Loucy (cell line): ENCODE measurements at regions not wholly inside any gene's neighbourhood (a gene's known extent, or its start where the extent isn't known, plus 50 kb on each side); places are given as distances from the start of the nearest gene placed in this dataset.
"Not testable (repeated sequence)": the region's sequence is repeated elsewhere in the genome, so short reads cannot be mapped to it uniquely, and the experiment has no call there.

Source experiments
- H2AFZ ChIP-seq: fragments of 200-600 bp; sonication (generic); 2 replicates; pipeline ENCODE4 v1.6.0; 2016; ENCODE audit warnings: antibody characterized with exemption, mild to moderate bottlenecking, low read length, moderate library complexity
- H3F3A ChIP-seq: fragments of 200-600 bp; 2 replicates; pipeline ENCODE4 v1.6.0; 2016; ENCODE audit warnings: antibody characterized with exemption, low read depth, mild to moderate bottlenecking
- H3K27me3 ChIP-seq: fragments of 200-600 bp; sonication (generic); 2 replicates; pipeline ENCODE4 v1.6.1; 2014; ENCODE audit warnings: low read length, mild to moderate bottlenecking; ENCODE audit not compliant: insufficient read depth, poor library complexity, severe bottlenecking
- H3K36me3 ChIP-seq: fragments of 200-600 bp; sonication (generic); 2 replicates; pipeline ENCODE4 v1.6.1; 2016; ENCODE audit warnings: low read length; ENCODE audit not compliant: insufficient read depth
- H3K4me1 ChIP-seq: fragments of 200-600 bp; sonication (generic); 2 replicates; pipeline ENCODE4 v1.5.1; 2014; ENCODE audit warnings: low read length, mild to moderate bottlenecking; ENCODE audit not compliant: insufficient read depth, poor library complexity, severe bottlenecking
- H3K4me2 ChIP-seq: fragments of 200-600 bp; sonication (generic); 2 replicates; pipeline ENCODE4 v1.6.0; 2014; ENCODE audit warnings: antibody characterized with exemption, low read length, low read depth, mild to moderate bottlenecking; ENCODE audit not compliant: poor library complexity, severe bottlenecking
- H3K4me3 ChIP-seq: fragments of 200-600 bp; sonication (generic); 2 replicates; pipeline ENCODE4 v1.5.1; 2014; ENCODE audit warnings: low read length, mild to moderate bottlenecking, mixed read lengths; ENCODE audit not compliant: poor library complexity, severe bottlenecking
- H3K79me2 ChIP-seq: fragments of 200-600 bp; sonication (generic); 2 replicates; pipeline ENCODE4 v1.6.1; 2014; ENCODE audit warnings: low read length; ENCODE audit not compliant: insufficient read depth
- H3K9ac ChIP-seq: fragments of 200-600 bp; sonication (generic); 2 replicates; pipeline ENCODE4 v1.6.0; 2014; ENCODE audit warnings: mild to moderate bottlenecking, low read depth, low read length, moderate library complexity; ENCODE audit not compliant: poor library complexity, severe bottlenecking
- H3K9me2 ChIP-seq: fragments of 200-600 bp; sonication (generic); replicated peaks from 2 replicates; pipeline ENCODE4 v1.6.1; 2016; ENCODE audit warnings: low read depth, low read length, mixed read lengths
- H3K9me3 ChIP-seq: fragments of 200-600 bp; sonication (generic); 2 replicates; pipeline ENCODE4 v1.6.1; 2014; ENCODE audit warnings: mild to moderate bottlenecking, antibody characterized with exemption, low read length, low read depth; ENCODE audit not compliant: insufficient read depth
- H4K20me1 ChIP-seq: fragments of 200-600 bp; sonication (generic); 2 replicates; pipeline ENCODE4 v1.6.0; 2014; ENCODE audit warnings: antibody characterized with exemption, low read length, mild to moderate bottlenecking; ENCODE audit not compliant: insufficient read depth, poor library complexity, severe bottlenecking
- EZH2phosphoT487 ChIP-seq: fragments of 200-600 bp; IDR thresholded peaks from 2 replicates; pipeline ENCODE4 v1.6.1; 2018; ENCODE audit warnings: antibody characterized with exemption, mild to moderate bottlenecking, moderate library complexity, borderline replicate concordance
- TF ChIP-seq, protein P1 (sequence below): fragments of 200-600 bp; sonication (generic); conservative IDR thresholded peaks from 2 replicates; pipeline ENCODE4 v1.5.1; 2014; ENCODE audit warnings: mild to moderate bottlenecking, antibody characterized with exemption, low read length

DNA sequence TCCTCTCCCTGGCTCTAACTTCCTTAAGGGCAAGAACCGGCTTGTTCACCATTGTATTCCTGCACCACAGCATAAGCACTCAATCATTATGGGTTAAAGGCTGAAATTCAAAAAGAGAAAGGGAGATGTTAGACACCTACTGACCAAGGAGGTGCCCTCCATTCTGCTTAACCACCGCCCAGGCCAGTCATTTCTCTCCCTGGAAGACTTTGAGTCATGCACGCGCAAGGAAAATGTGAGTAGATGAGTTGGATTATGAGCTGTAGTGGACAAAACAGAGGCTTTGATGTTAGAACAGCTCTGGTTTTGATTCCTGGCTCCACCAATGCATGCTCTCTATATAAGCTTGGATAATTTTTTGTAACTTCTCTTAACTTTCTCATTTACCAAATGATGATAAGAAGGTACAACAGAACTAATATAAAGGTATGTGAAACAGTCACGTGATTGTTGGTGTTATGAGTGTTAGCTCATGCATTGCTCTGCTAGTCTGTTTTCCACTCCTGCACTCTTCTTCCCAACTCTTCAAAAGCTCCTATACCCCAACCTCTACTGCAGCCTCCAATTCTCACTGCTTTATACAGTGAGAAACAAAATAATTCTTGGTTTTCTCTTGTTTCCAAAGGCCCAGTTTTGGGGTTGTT is 148.4 kb upstream of the ATP11B start:
- H3K4me2 ChIP-seq, result no peak overlapping the region
- H3K9me3 ChIP-seq, result no peaks in the 10 kb centered on the region
- no peaks in the 10 kb centered on the region for H3K9me2 ChIP-seq
- no peaks in the 10 kb centered on the region for H3K4me1 ChIP-seq
- no peaks in the 10 kb centered on the region for H3F3A ChIP-seq
- H3K36me3 ChIP-seq, result no peaks in the 10 kb centered on the region
- no peak overlapping the region for H2AFZ ChIP-seq
- H3K9ac ChIP-seq, result no peak overlapping the region
- no peaks in the 10 kb centered on the region for H4K20me1 ChIP-seq
- H3K4me3 ChIP-seq, result no peak overlapping the region
- no peak for TF ChIP-seq EZH2phosphoT487
- TF ChIP-seq, protein P1, sequence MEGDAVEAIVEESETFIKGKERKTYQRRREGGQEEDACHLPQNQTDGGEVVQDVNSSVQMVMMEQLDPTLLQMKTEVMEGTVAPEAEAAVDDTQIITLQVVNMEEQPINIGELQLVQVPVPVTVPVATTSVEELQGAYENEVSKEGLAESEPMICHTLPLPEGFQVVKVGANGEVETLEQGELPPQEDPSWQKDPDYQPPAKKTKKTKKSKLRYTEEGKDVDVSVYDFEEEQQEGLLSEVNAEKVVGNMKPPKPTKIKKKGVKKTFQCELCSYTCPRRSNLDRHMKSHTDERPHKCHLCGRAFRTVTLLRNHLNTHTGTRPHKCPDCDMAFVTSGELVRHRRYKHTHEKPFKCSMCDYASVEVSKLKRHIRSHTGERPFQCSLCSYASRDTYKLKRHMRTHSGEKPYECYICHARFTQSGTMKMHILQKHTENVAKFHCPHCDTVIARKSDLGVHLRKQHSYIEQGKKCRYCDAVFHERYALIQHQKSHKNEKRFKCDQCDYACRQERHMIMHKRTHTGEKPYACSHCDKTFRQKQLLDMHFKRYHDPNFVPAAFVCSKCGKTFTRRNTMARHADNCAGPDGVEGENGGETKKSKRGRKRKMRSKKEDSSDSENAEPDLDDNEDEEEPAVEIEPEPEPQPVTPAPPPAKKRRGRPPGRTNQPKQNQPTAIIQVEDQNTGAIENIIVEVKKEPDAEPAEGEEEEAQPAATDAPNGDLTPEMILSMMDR, result no peak
- no peaks in the 10 kb centered on the region for H3K27me3 ChIP-seq
- H3K79me2 ChIP-seq, result no peaks in the 10 kb centered on the region

DNA sequence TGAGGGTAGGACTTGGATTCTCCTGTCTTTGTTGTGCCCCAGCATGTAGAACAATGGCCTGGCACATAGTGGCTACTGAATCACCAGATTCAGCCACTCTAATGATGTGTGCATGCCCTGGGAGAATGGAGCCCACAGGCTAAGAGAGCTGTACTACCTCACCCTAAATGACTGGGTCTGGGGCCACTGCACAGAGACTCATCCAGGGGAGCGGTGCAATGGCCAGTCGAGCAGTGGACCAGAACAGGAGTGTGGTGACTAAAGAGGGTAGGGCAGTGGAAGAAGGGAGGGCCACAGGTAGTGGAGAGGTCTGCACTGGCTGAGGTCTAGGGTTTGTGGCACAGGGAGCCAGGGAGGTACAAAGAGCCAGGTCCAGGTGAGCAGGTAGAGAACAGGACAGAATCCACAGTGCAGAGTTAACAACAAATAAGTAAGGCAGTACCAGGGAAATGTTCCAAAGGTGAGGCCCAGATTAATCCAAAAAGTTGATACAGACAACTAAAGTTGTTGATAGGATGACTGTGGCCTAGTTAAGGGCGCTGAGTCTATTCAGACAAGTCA is 142.7 kb upstream of the ATP11B start:
- Histone ChIP-seq H3K9me2 (no peaks in the 10 kb centered on the region), H3K9me3 (no peaks in the 10 kb centered on the region), H3F3A (no peaks in the 10 kb centered on the region), H3K4me2 (no peak overlapping the region), H2AFZ (no peak overlapping the region), H3K9ac (no peak overlapping the region), H3K4me1 (no peaks in the 10 kb centered on the region), H3K36me3 (no peaks in the 10 kb centered on the region), H3K27me3 (no peaks in the 10 kb centered on the region), H3K4me3 (no peak overlapping the region), H3K79me2 (no peaks in the 10 kb centered on the region), H4K20me1 (no peaks in the 10 kb centered on the region)
- TF ChIP-seq, protein P1, result no peak
- TF ChIP-seq EZH2phosphoT487, result no peak

DNA sequence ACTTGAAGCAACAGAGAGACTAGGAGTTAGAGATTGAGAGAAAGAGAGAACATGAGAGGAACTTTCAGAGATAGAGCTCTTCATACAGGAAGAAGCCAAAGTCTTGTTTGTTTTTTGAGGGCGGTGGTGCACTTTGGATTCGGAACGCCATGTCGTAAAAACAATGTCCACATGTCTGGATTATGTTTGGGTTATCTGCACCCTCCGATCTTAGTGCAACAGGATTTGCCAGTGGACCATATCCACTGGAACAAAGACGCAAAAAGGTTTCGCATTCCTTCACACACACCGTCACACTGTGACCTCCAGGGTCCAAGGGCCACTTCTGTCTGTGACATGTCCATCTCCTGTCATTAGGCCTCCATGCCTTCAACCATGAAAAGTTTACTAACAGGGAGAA is 141.8 kb upstream of the ATP11B start:
- H3K27me3 ChIP-seq, result no peaks in the 10 kb centered on the region
- no peak overlapping the region for H3K4me2 ChIP-seq
- no peaks in the 10 kb centered on the region for H3K9me3 ChIP-seq
- no peaks in the 10 kb centered on the region for H3K4me1 ChIP-seq
- H3K9ac ChIP-seq, result no peak overlapping the region
- no peak overlapping the region for H3K4me3 ChIP-seq
- no peaks in the 10 kb centered on the region for H3K36me3 ChIP-seq
- no peaks in the 10 kb centered on the region for H4K20me1 ChIP-seq
- H3K9me2 ChIP-seq, result no peaks in the 10 kb centered on the region
- no peak for TF ChIP-seq EZH2phosphoT487
- TF ChIP-seq, protein P1, result no peak
- no peak overlapping the region for H2AFZ ChIP-seq
- no peaks in the 10 kb centered on the region for H3F3A ChIP-seq
- H3K79me2 ChIP-seq, result no peaks in the 10 kb centered on the region

DNA sequence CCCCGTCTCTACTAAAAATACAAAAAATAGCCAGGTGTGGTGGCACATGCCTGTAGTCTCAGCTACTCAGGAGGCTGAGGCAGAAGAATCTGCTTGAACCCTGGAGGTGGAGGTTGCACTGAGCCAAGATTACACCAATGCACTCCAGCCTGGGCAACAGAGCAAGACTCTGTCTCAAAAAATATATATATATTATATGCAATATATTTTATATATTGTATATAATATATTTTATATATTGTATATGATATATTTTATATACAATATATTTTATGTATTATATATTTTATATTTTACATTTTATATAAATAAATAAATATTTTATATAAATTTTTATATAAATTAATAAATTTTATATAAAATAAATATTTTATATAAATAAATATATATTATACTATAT is 140.2 kb upstream of the ATP11B start:
- H3K27me3 ChIP-seq, H3K36me3 ChIP-seq, H3F3A ChIP-seq, H2AFZ ChIP-seq, H3K79me2 ChIP-seq, H3K4me3 ChIP-seq, H3K9me3 ChIP-seq, H3K4me2 ChIP-seq, H3K9ac ChIP-seq, H3K4me1 ChIP-seq, H3K9me2 ChIP-seq, H4K20me1 ChIP-seq: not testable (repeated sequence)
